GM12892 (cell line): ENCODE measurements at regions not wholly inside any gene's neighbourhood (a gene's known extent, or its start where the extent isn't known, plus 50 kb on each side); places are given as distances from the start of the nearest gene placed in this dataset.

Experiments used
- POLR2A ChIP-seq: IDR thresholded peaks from 2 replicates; pipeline ENCODE4 v1.6.1; 2011; ENCODE audit warnings: low read depth, low read length, control low read depth
- POLR2AphosphoS5 ChIP-seq: IDR thresholded peaks from 2 replicates; pipeline ENCODE4 v1.6.1; 2011; ENCODE audit warnings: low read depth, low read length, control low read depth
- TAF1 ChIP-seq: IDR thresholded peaks from 2 replicates; pipeline ENCODE4 v1.6.1; 2011; ENCODE audit warnings: low read depth, mild to moderate bottlenecking, control low read depth, low read length, borderline replicate concordance

GRCh38 chr4:53780736-53781400 lies 189.6 kb upstream of the LNX1 start:
- TF ChIP-seq POLR2A (no peak), POLR2AphosphoS5 (no peak), TAF1 (no peak)
